B cell (primary cell): ENCODE measurements at regions not wholly inside any gene's neighbourhood (a gene's known extent, or its start where the extent isn't known, plus 50 kb on each side); places are given as distances from the start of the nearest gene placed in this dataset.

Experiments
- ATAC-seq: fragments of 200-7000 bp; cut with Tn5 transposase; one replicate; pipeline ENCODE4 v1.10.0; 2021; ENCODE audit warnings: low read depth, mild to moderate bottlenecking, moderate number of reproducible peaks, moderate library complexity
- CTCF ChIA-PET: fragments of 350-600 bp; sonication (Branson Sonifier 250); formaldehyde crosslinking; loops from one replicate; lab custom pipeline; 2021; ENCODE audit warnings: antibody characterized with exemption, inconsistent platforms; lab: Charles Lee
- POLR2A ChIA-PET: fragments of 350-600 bp; sonication (Branson Sonifier 250); formaldehyde crosslinking; loops from one replicate; lab custom pipeline; 2021; ENCODE audit warnings: antibody characterized with exemption; lab: Charles Lee
- DNase-seq: peaks from one replicate; pipeline ENCODE4 v3.0.0; 2013
- H2AFZ ChIP-seq: 2 replicates; pipeline ENCODE4 v1.6.1; 2012; ENCODE audit warnings: mild to moderate bottlenecking, low read depth, low read length; ENCODE audit not compliant: insufficient read depth, poor library complexity, severe bottlenecking
- H3K27ac ChIP-seq, 2 donors: 1 replicate in 1 of 2; 2 replicates in 1 of 2; pipeline ENCODE4 v1.5.1; 2012 to 2013; ENCODE audit warnings: low read length in 2 of 2, mild to moderate bottlenecking in 2 of 2, moderate library complexity in 1 of 2
- H3K27me3 ChIP-seq, 4 experiments: fragments of 200-600 bp in 1 of 4; sonication (generic) in 1 of 4; replicated peaks in 1 of 4; 1 replicate in 2 of 4; 2 replicates in 2 of 4; pipeline versions ENCODE4 v1.6.1 to v1.7.0; 2013 to 2016; ENCODE audit warnings: low read length in 3 of 4, mild to moderate bottlenecking in 2 of 4, mixed read lengths in 1 of 4, moderate library complexity in 1 of 4; ENCODE audit not compliant: insufficient read depth in 4 of 4, control insufficient read depth in 3 of 4; ENCODE audit errors: control extremely low read depth in 1 of 4
- H3K36me3 ChIP-seq, 2 experiments: replicated peaks in 1 of 2; 1 replicate in 1 of 2; 2 replicates in 1 of 2; pipeline versions ENCODE4 v1.6.1 to v1.7.1; 2013; ENCODE audit warnings: low read length in 1 of 2; ENCODE audit not compliant: insufficient read depth in 2 of 2, control insufficient read depth in 1 of 2; ENCODE audit errors: control extremely low read depth in 1 of 2, extremely low read depth in 1 of 2
- H3K4me1 ChIP-seq, 2 donors: fragments of 200-600 bp in 1 of 2; sonication (generic) in 1 of 2; 1 replicate in 1 of 2; 2 replicates in 1 of 2; pipeline versions ENCODE4 v1.5.1 to v1.6.1; 2013 to 2017; ENCODE audit warnings: low read length in 2 of 2; ENCODE audit not compliant: control insufficient read depth in 2 of 2, insufficient read depth in 2 of 2
- H3K4me2 ChIP-seq: replicated peaks from 2 replicates; pipeline ENCODE3; 2012; ENCODE audit warnings: mild to moderate bottlenecking, low read depth, low read length; ENCODE audit not compliant: poor library complexity, severe bottlenecking
- H3K4me3 ChIP-seq, 5 experiments: fragments of 200-600 bp in 1 of 5; sonication (generic) in 1 of 5; 1 replicate in 3 of 5; 2 replicates in 2 of 5; pipeline versions ENCODE4 v1.5.1 to v1.7.0; 2011 to 2016; ENCODE audit warnings: low read length in 4 of 5, mild to moderate bottlenecking in 4 of 5, low read depth in 2 of 5, control low read depth in 1 of 5, moderate library complexity in 1 of 5; ENCODE audit not compliant: insufficient read depth in 1 of 5; ENCODE audit errors: control extremely low read depth in 1 of 5, extremely low read depth in 1 of 5
- H3K79me2 ChIP-seq: fragments of 200-600 bp; sonication (generic); one replicate; pipeline ENCODE4 v1.6.0; 2016; ENCODE audit warnings: low read length; ENCODE audit not compliant: control insufficient read depth, insufficient read depth
- H3K9ac ChIP-seq: fragments of 200-600 bp; sonication (generic); 2 replicates; pipeline ENCODE4 v1.6.1; 2017; ENCODE audit warnings: mild to moderate bottlenecking, low read length, moderate library complexity
- H3K9me3 ChIP-seq, 3 donors: one replicate each; pipeline versions ENCODE4 v1.6.1 to v1.7.1; 2013; ENCODE audit warnings: low read length in 2 of 3; ENCODE audit not compliant: control insufficient read depth in 2 of 3, insufficient read depth in 1 of 3; ENCODE audit errors: control extremely low read depth in 1 of 3
- H4K20me1 ChIP-seq: 2 replicates; pipeline ENCODE4 v1.6.0; 2012; ENCODE audit warnings: mild to moderate bottlenecking, low read length; ENCODE audit not compliant: insufficient read depth, control insufficient read depth, poor library complexity, severe bottlenecking
- H3K27ac Mint-ChIP-seq: one replicate; pipeline ENCODE4 v1.8.0; 2021; ENCODE audit warnings: mixed read lengths
- H3K27me3 Mint-ChIP-seq: one replicate; pipeline ENCODE4 v1.8.0; 2021; ENCODE audit warnings: mixed read lengths
- H3K4me1 Mint-ChIP-seq: one replicate; pipeline ENCODE4 v1.8.0; 2021; ENCODE audit warnings: mixed read lengths
- H3K4me3 Mint-ChIP-seq: one replicate; pipeline ENCODE4 v1.8.0; 2021; ENCODE audit warnings: mixed read lengths
- H3K9me3 Mint-ChIP-seq: one replicate; pipeline ENCODE4 v1.8.0; 2022; ENCODE audit warnings: mixed read lengths; ENCODE audit not compliant: insufficient read depth
- EZH2 ChIP-seq: IDR thresholded peaks from 2 replicates; pipeline ENCODE4 v1.6.1; 2012; ENCODE audit warnings: borderline replicate concordance, low read depth, mild to moderate bottlenecking, moderate library complexity, low read length; ENCODE audit not compliant: insufficient read depth, poor library complexity, severe bottlenecking
- WGBS: methylation state at CpG from one replicate; pipeline ENCODE4 v1.1.5; 2013; ENCODE audit warnings: missing lambda C conversion rate; ENCODE audit not compliant: insufficient coverage; 5-methylcytosine and 5-hydroxymethylcytosine counted together
- intact Hi-C: fragments of 100-400 bp; cut with micrococcal nuclease; formaldehyde crosslinking; loops from one replicate; pipeline ENCODE4 v1.10.0; 2022
- TF ChIP-seq, protein P1 (sequence below): fragments of 200-600 bp; IDR thresholded peaks from one replicate; pipeline ENCODE4 v1.8.0; 2022; ENCODE audit warnings: antibody characterized with exemption, mild to moderate bottlenecking

DNA sequence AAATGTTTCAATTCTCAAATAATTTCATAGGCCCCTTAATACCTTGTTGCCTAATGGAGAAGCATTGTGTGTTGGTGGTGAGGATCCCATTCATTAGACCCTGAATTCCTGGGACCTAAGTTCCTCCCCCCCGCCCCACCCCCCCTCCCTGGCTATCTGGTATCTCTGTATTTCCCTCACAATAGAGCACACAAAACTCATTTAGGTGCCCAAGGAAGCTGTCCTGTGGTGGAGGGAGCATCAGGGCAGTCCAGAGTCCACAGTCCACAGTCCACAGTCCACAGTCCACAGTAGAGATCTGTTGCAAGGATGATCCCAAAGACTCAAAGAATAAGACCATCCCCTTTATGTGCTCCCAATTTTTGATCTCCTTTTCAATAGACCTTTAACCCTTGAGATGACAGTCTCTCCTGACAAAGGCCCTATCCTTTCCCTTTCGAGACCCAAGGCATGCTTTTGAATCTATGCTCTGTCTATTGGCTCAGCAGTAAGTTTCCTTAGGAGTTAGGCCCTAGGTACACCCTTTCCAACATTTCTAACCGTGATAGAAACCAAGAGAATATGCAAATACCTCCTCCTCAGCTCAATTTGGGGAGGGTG is 123.9 kb downstream of the ZBTB18 start:
- Mint-ChIP-seq H3K9me3 (no peaks in the 10 kb centered on the region), H3K4me1 (no peaks in the 10 kb centered on the region), H3K27ac (no peak overlapping the region), H3K27me3 (no peaks in the 10 kb centered on the region), H3K4me3 (no peak overlapping the region)
- Histone ChIP-seq H3K4me2 (no peak overlapping the region), H4K20me1 (no peaks in the 10 kb centered on the region), H3K4me3 (no peak overlapping the region), H3K27ac (no peak overlapping the region), H3K4me1 (no peaks in the 10 kb centered on the region), H2AFZ (no peak overlapping the region), H3K79me2 (no peaks in the 10 kb centered on the region), H3K9ac (no peak overlapping the region), H3K27me3 (no peaks in the 10 kb centered on the region), H3K36me3 (no peaks in the 10 kb centered on the region), H3K9me3 (peaks cover 0 to 1% (median 0%) of the 10 kb centered on the region in 3 donors)
- ATAC-seq (no peak), DNase-seq (no peak)
- TF ChIP-seq EZH2 = no peak
- TF ChIP-seq, protein P1, sequence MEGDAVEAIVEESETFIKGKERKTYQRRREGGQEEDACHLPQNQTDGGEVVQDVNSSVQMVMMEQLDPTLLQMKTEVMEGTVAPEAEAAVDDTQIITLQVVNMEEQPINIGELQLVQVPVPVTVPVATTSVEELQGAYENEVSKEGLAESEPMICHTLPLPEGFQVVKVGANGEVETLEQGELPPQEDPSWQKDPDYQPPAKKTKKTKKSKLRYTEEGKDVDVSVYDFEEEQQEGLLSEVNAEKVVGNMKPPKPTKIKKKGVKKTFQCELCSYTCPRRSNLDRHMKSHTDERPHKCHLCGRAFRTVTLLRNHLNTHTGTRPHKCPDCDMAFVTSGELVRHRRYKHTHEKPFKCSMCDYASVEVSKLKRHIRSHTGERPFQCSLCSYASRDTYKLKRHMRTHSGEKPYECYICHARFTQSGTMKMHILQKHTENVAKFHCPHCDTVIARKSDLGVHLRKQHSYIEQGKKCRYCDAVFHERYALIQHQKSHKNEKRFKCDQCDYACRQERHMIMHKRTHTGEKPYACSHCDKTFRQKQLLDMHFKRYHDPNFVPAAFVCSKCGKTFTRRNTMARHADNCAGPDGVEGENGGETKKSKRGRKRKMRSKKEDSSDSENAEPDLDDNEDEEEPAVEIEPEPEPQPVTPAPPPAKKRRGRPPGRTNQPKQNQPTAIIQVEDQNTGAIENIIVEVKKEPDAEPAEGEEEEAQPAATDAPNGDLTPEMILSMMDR = no peak
- ChIA-PET CTCF (no interaction called here), POLR2A (no interaction called here)
- intact Hi-C loops = loop anchor here (1.0 kb wide), 1 partner anchor 30 kb away; no protein-coding TSS in a partner anchor
- 83% methylated on average over 1 of the region's 3 CpGs for WGBS

DNA sequence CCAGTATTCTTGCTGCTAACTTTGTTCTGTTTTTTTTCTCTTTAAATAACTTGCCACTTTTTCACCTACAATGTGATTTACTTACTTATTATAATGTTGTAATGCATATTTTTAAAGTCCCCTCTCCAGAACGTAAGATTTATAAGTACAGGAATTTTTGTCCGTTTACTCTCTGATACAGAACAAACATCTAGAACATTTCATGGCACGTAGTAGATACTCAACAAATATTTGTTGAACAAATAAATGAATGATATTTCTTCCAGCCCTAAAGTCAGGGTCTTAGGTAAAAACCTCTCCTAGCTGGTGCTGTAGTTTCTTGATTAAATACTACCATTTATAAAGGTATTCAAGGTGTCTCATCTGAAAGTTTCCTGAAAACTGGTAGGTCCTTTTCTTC is 125.1 kb downstream of the ZBTB18 start:
- Histone ChIP-seq H3K9ac (no peak overlapping the region), H3K4me1 (no peaks in the 10 kb centered on the region), H4K20me1 (no peaks in the 10 kb centered on the region), H3K4me3 (no peak overlapping the region), H3K27ac (no peak overlapping the region), H3K79me2 (no peaks in the 10 kb centered on the region), H2AFZ (no peak overlapping the region), H3K36me3 (no peaks in the 10 kb centered on the region), H3K9me3 (no peaks in the 10 kb centered on the region), H3K4me2 (no peak overlapping the region), H3K27me3 (no peaks in the 10 kb centered on the region)
- Mint-ChIP-seq H3K9me3 (no peaks in the 10 kb centered on the region), H3K27me3 (no peaks in the 10 kb centered on the region), H3K4me3 (no peak overlapping the region), H3K4me1 (no peaks in the 10 kb centered on the region), H3K27ac (no peak overlapping the region)
- no peak for TF ChIP-seq EZH2
- TF ChIP-seq, protein P1 = no peak
- DNase-seq = no peak
- POLR2A ChIA-PET = no interaction called here
- intact Hi-C loops = no loop called here
- WGBS = no CpG with 5 or more reads among the region's 3 CpGs
- no peak for ATAC-seq
- CTCF ChIA-PET = no interaction called here
